GM21423 (cell line): ENCODE measurements at regions not wholly inside any gene's neighbourhood (a gene's known extent, or its start where the extent isn't known, plus 50 kb on each side); places are given as distances from the start of the nearest gene placed in this dataset.
"Not testable (repeated sequence)": the region's sequence is repeated elsewhere in the genome, so short reads cannot be mapped to it uniquely, and the experiment has no call there.

Experiments
- ATAC-seq: cut with Tn5 transposase; IDR thresholded peaks from one replicate; pipeline ENCODE4 v1.9.1; 2021; ENCODE audit warnings: mild to moderate bottlenecking, moderate library complexity; ENCODE audit not compliant: unreplicated experiment

GRCh38 chr2:155913356-155913755, 419.2 kb downstream of the NR4A2 start:
- ATAC-seq = no peak

GRCh38 chr2:155908567-155908966, 424.0 kb downstream of the NR4A2 start:
- ATAC-seq = no peak

- no peak for ATAC-seq
Observed at GRCh38 chr2:155907211-155907610, 425.3 kb downstream of the NR4A2 start.

GRCh38 chr2:155905657-155906056, 426.9 kb downstream of the NR4A2 start:
- no peak for ATAC-seq

GRCh38 chr2:155904720-155905119, 427.8 kb downstream of the NR4A2 start:
- ATAC-seq = no peak

GRCh38 chr2:155902635-155903034, 429.9 kb downstream of the NR4A2 start:
- ATAC-seq = no peak

GRCh38 chr2:155895016-155895415, 437.5 kb downstream of the NR4A2 start:
- ATAC-seq = no peak

GRCh38 chr2:155880382-155880781, 452.1 kb downstream of the NR4A2 start:
- ATAC-seq = not testable (repeated sequence)

GRCh38 chr2:155879900-155880299, 452.6 kb downstream of the NR4A2 start:
- not testable (repeated sequence) for ATAC-seq

- ATAC-seq = no peak
Observed at GRCh38 chr2:155872396-155872795, 460.1 kb downstream of the NR4A2 start.

- no peak for ATAC-seq
Observed at GRCh38 chr2:155871940-155872339, 460.6 kb downstream of the NR4A2 start.

GRCh38 chr2:155867564-155867963, 465.0 kb downstream of the NR4A2 start:
- no peak for ATAC-seq

- no peak for ATAC-seq
Observed at GRCh38 chr2:155866477-155866876, 466.0 kb downstream of the NR4A2 start.

GRCh38 chr2:155852156-155852555, 480.4 kb downstream of the NR4A2 start:
- no peak for ATAC-seq

- no peak for ATAC-seq
Observed at GRCh38 chr2:155846259-155846658, 486.3 kb downstream of the NR4A2 start.

GRCh38 chr2:155844461-155844860, 488.1 kb downstream of the NR4A2 start:
- ATAC-seq = no peak

- no peak for ATAC-seq
Observed at GRCh38 chr2:155842103-155842502, 490.4 kb downstream of the NR4A2 start.

GRCh38 chr2:155841442-155841841, 491.1 kb downstream of the NR4A2 start:
- no peak for ATAC-seq

GRCh38 chr2:155840661-155841060, 491.9 kb downstream of the NR4A2 start:
- ATAC-seq = no peak

- ATAC-seq = no peak
Observed at GRCh38 chr2:155839991-155840390, 492.5 kb downstream of the NR4A2 start.

- ATAC-seq = no peak
Observed at GRCh38 chr2:155839436-155839835, 493.1 kb downstream of the NR4A2 start.

- ATAC-seq = no peak
Observed at GRCh38 chr2:155836439-155836838, 496.1 kb downstream of the NR4A2 start.

- ATAC-seq = no peak
Observed at GRCh38 chr2:155830817-155831579, 501.5 kb downstream of the NR4A2 start.
